ENCODE measurements at regions not wholly inside any gene's neighbourhood (a gene's known extent, or its start where the extent isn't known, plus 50 kb on each side); places are given as distances from the start of the nearest gene placed in this dataset.

- no peak for TF ChIP-seq CHD7 (IDR thresholded peaks at IDR 0.05; ENCODE audit: insufficient replicate concordance, low read length)
- TF ChIP-seq PHF8 (conservative IDR thresholded peaks at IDR 0.05; ENCODE audit: low read depth, low read length) = no peak
- no peak for TF ChIP-seq SUZ12 (IDR thresholded peaks at IDR 0.05; ENCODE audit: low read length)
- no peak for TF ChIP-seq CEBPB (IDR thresholded peaks at IDR 0.05; ENCODE audit: low read depth, low read length)
Observed at GRCh38 chr11:81487109-81487508, 1246.6 kb downstream of the FAM181B start (continued).

Measured in H1 (cell line).